ENCODE measurements at regions not wholly inside any gene's neighbourhood (a gene's known extent, or its start where the extent isn't known, plus 50 kb on each side); places are given as distances from the start of the nearest gene placed in this dataset.

- TF ChIP-seq ARNTL (CRISPR knock-in tag; IDR thresholded peaks at IDR 0.05; ENCODE audit: borderline replicate concordance, low read depth) = no peak
- TF ChIP-seq ZFP3 (CRISPR knock-in tag; IDR thresholded peaks at IDR 0.05) = no peak
- no peak for TF ChIP-seq CSDC2 (CRISPR knock-in tag; IDR thresholded peaks at IDR 0.05)
- no peak for TF ChIP-seq ZNF8 (CRISPR knock-in tag; IDR thresholded peaks at IDR 0.05)
- TF ChIP-seq, protein P1, sequence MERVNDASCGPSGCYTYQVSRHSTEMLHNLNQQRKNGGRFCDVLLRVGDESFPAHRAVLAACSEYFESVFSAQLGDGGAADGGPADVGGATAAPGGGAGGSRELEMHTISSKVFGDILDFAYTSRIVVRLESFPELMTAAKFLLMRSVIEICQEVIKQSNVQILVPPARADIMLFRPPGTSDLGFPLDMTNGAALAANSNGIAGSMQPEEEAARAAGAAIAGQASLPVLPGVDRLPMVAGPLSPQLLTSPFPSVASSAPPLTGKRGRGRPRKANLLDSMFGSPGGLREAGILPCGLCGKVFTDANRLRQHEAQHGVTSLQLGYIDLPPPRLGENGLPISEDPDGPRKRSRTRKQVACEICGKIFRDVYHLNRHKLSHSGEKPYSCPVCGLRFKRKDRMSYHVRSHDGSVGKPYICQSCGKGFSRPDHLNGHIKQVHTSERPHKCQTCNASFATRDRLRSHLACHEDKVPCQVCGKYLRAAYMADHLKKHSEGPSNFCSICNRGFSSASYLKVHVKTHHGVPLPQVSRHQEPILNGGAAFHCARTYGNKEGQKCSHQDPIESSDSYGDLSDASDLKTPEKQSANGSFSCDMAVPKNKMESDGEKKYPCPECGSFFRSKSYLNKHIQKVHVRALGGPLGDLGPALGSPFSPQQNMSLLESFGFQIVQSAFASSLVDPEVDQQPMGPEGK (CRISPR knock-in tag; IDR thresholded peaks at IDR 0.05; ENCODE audit: borderline replicate concordance) = no peak
- no peak for TF ChIP-seq ZC3H10 (CRISPR knock-in tag; IDR thresholded peaks at IDR 0.05)
- no peak for TF ChIP-seq PPARA (CRISPR knock-in tag; IDR thresholded peaks at IDR 0.05; ENCODE audit: borderline replicate concordance)
Observed at GRCh38 chr5:124678468-124678867, 68.0 kb downstream of the ZNF608 start.
